Activated CD4-positive, alpha-beta memory T cell treated with anti-CD3 and anti-CD28 coated beads, Interleukin-2, amount 10 ng/mL, durations not matched to agents 7 days and 5 days (primary cell): ENCODE measurements at regions not wholly inside any gene's neighbourhood (a gene's known extent, or its start where the extent isn't known, plus 50 kb on each side); places are given as distances from the start of the nearest gene placed in this dataset.
A peak's percentile ranks its signal among the peaks of the same experiment; 100 is the strongest.

Source experiments
- CTCF ChIA-PET: fragments of 350-600 bp; sonication (Branson Sonifier 250); formaldehyde crosslinking; loops from one replicate; lab custom pipeline; 2021; ENCODE audit warnings: antibody characterized with exemption, inconsistent platforms; lab: Charles Lee
- POLR2A ChIA-PET: fragments of 350-600 bp; sonication (Branson Sonifier 250); formaldehyde crosslinking; loops from one replicate; lab custom pipeline; 2021; ENCODE audit warnings: antibody characterized with exemption; lab: Charles Lee
- DNase-seq: peaks from one replicate; pipeline ENCODE4 v3.0.0-alpha.2; 2020
- H3K27ac Mint-ChIP-seq: one replicate; pipeline ENCODE4 v1.8.0; 2021; ENCODE audit warnings: mild to moderate bottlenecking, mixed read lengths
- H3K27me3 Mint-ChIP-seq: one replicate; pipeline ENCODE4 v1.8.0; 2021; ENCODE audit warnings: mixed read lengths
- H3K36me3 Mint-ChIP-seq: one replicate; pipeline ENCODE4 v1.8.0; 2021; ENCODE audit warnings: low read depth, mixed read lengths
- H3K4me1 Mint-ChIP-seq: one replicate; pipeline ENCODE4 v1.8.0; 2021; ENCODE audit warnings: mixed read lengths
- H3K4me3 Mint-ChIP-seq: one replicate; pipeline ENCODE4 v1.8.0; 2021; ENCODE audit warnings: mild to moderate bottlenecking, mixed read lengths
- H3K9me3 Mint-ChIP-seq: one replicate; pipeline ENCODE4 v1.8.0; 2021; ENCODE audit warnings: mixed read lengths

DNA sequence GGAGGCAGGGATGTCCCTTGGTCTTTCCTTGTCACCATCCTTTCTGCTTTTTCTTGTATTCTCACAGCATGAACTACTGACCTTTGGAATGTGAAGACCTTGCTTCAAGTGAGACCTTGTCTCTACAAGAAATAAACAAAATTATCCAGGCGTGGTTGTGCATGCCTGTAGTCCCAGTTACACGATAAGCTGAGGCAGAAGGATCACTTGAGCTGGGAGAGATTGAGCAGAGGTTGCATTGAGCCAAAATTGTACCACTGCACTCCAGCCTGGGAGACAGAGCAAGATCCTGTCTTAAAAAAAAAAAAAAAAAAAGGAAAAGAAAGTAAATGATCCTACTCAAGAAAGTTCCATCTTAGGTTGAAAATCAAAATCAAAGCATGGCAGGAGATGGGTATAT is 173.7 kb downstream of the IRS1 start:
- H3K27ac Mint-ChIP-seq: no peak overlapping the region
- H3K36me3 Mint-ChIP-seq: no peaks in the 10 kb centered on the region
- H3K4me3 Mint-ChIP-seq: no peak overlapping the region
- no peaks in the 10 kb centered on the region for H3K4me1 Mint-ChIP-seq
- no peaks in the 10 kb centered on the region for H3K27me3 Mint-ChIP-seq
- peaks cover 5% of the 10 kb centered on the region for H3K9me3 Mint-ChIP-seq
- ChIA-PET POLR2A (no interaction called here), CTCF (no interaction called here)
- no peak for DNase-seq

DNA sequence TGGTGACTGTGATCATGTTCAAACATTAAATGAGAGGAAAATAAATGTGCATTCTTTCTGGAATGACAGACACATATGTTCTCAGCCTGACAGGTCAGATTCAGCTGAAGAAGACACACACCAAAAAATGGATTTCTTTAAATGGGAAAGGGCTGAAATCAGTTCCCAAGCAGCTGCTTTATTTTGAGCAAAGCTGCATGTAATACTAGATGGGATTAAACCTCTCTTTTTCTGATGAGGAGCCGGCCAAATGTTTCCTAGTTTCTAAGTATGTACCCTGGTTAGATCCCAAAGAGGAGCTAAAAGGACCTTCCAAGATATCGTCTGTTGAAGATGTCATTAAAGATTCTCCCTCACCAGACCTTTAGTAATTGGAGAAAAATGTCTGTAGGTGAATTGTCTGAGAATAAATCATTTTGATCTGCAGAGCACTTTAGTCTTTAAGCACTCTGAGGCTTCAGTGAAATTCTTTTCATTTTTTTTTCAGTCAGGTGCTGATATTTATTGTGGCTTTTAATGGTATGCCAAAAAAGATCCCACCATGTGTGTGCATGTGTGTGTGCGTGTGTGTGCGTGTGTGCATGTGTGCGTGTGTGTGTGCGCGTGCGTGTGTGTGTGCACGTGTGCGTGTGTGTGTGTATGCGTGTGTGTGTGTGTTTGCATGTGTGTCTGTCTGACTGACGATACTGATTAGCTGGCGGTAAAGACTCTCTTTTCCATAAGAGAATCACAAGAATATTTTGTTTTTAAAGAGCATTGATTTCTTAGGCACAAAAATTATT is 175.8 kb downstream of the IRS1 start:
- CTCF ChIA-PET: no interaction called here
- no peak for DNase-seq
- H3K27ac Mint-ChIP-seq: no peak overlapping the region
- H3K36me3 Mint-ChIP-seq: no peaks in the 10 kb centered on the region
- no peaks in the 10 kb centered on the region for H3K27me3 Mint-ChIP-seq
- peaks cover 2% of the 10 kb centered on the region for H3K9me3 Mint-ChIP-seq
- no peaks in the 10 kb centered on the region for H3K4me1 Mint-ChIP-seq
- H3K4me3 Mint-ChIP-seq: no peak overlapping the region
- POLR2A ChIA-PET: no interaction called here

DNA sequence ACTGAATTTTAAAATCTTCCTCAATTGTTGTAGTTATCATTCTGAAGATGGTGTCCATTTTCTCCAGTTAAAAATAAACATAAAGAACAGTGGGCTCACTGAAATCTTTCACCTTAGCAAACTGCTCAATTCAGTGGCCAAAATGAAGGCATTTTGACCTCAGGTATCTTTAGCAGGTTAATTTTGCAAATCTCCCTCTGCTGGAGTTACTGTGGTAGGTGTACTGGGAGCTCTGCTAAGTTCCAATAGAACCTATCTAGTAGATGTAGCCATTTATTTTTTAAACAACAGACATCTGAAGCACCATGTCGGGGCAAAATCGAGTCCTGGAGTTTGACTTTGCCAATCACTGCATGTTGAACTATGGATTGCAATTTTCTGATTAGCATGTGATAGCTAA is 177.1 kb downstream of the IRS1 start:
- Mint-ChIP-seq H3K4me3 (no peak overlapping the region), H3K27me3 (no peaks in the 10 kb centered on the region), H3K4me1 (no peaks in the 10 kb centered on the region), H3K36me3 (no peaks in the 10 kb centered on the region), H3K27ac (no peak overlapping the region), H3K9me3 (peaks cover 2% of the 10 kb centered on the region)
- no peak for DNase-seq
- ChIA-PET CTCF (no interaction called here), POLR2A (no interaction called here)

DNA sequence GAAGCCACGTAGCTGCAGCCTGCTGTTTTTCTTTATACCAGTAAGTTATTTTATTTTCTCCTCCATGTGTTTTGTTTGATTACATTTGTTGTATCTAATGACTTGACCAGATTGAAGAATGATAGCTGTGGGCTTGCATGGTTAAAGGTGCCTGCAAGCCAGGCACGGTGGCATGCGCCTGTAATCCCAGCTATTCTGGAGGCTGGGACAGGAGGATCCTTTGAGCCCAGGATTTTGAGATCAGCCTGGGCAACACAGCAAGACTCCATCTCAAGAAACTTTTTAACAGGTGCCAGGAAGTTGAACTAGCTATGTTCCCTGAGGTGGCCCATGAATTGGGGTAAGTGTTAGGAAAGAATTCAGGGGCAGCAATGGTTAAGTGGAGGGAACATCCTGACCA is 179.4 kb downstream of the IRS1 start:
- peaks cover under 1% of the 10 kb centered on the region for H3K9me3 Mint-ChIP-seq
- H3K27me3 Mint-ChIP-seq: peaks cover 2% of the 10 kb centered on the region
- H3K4me3 Mint-ChIP-seq: no peak overlapping the region
- POLR2A ChIA-PET: no interaction called here
- no peaks in the 10 kb centered on the region for H3K36me3 Mint-ChIP-seq
- DNase-seq: no peak
- CTCF ChIA-PET: no interaction called here
- no peaks in the 10 kb centered on the region for H3K4me1 Mint-ChIP-seq
- H3K27ac Mint-ChIP-seq: no peak overlapping the region

DNA sequence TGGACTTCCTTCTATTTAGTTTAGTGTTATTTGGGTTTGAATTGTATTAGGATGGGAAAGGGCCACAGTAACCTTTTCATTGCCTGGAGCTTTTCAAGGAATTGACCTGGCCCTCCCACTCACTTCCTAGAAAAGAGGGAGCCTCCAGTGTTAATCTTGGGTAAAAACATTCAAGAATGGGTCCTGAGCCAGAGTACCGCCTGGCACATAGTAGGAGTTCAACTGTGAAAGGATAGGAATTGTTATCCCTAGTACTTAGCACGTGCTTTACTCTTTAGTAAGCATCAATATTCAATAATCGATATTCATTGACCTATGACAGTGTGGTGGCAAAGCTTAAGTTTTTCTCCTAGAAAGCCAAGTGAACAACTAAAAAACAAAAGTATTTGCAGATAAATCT is 179.9 kb downstream of the IRS1 start:
- Mint-ChIP-seq H3K27me3 (peaks cover 2% of the 10 kb centered on the region), H3K4me3 (no peak overlapping the region), H3K36me3 (no peaks in the 10 kb centered on the region), H3K9me3 (no peaks in the 10 kb centered on the region), H3K4me1 (no peaks in the 10 kb centered on the region), H3K27ac (no peak overlapping the region)
- ChIA-PET POLR2A (no interaction called here), CTCF (no interaction called here)
- no peak for DNase-seq

DNA sequence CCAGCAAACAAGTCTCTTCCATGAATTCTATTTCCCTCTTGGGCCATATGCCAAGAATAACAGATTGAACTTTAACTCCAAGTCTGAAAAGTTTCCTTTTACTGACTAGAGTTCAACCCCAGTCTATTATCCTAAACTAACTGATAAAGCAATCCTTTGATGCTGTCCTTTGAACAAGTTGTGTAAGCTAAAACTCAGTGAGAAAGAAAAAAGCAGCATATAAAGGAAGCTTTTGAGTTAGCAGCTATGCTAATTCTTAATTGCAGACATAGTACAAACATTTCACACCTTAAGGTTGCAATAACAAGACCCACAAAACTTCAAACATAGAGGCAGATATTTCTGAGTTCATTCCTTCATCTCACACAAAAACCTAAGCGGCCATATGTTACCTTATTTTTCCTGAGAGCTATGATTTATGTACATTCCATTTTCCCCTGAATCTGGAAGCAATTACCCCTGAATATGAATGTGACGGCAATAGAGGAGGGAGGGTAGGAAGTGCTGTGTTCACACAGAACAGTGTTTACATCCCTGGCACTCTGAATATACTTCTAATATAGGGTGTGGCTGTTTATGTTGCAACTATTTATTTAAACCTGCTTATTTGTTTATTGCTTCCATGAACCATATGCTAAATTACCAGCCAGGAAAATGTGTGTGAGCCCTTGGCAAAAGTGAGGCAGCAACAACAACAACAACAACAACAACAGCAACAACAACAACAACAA is 180.6 kb downstream of the IRS1 start:
- ChIA-PET CTCF (no interaction called here), POLR2A (no interaction called here)
- no peaks in the 10 kb centered on the region for H3K4me1 Mint-ChIP-seq
- no peaks in the 10 kb centered on the region for H3K36me3 Mint-ChIP-seq
- no peak overlapping the region for H3K27ac Mint-ChIP-seq
- DNase-seq: no peak
- H3K27me3 Mint-ChIP-seq: peaks cover 2% of the 10 kb centered on the region
- H3K4me3 Mint-ChIP-seq: no peak overlapping the region
- no peaks in the 10 kb centered on the region for H3K9me3 Mint-ChIP-seq

DNA sequence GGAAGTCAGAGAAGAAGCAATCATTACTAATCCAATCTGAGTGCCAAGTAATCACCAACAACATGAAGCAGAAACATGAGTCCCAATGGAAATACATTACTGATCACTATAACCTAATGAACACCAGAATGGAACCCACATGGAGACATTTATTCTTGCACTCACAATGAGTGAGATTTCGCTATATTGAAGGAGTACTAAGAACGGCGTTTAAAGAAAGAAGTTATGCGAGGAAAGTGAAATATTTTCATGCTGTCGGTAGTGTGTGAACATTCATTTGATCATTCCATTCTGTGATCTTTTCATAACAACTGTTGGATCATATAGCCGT is 181.1 kb downstream of the IRS1 start:
- DNase-seq: no peak
- ChIA-PET CTCF (interaction anchor here (1.2 kb wide), 1 partner anchor 87 kb away, joined by 4 read pairs; no protein-coding TSS in a partner anchor), POLR2A (no interaction called here)
- no peak overlapping the region for H3K4me3 Mint-ChIP-seq
- H3K36me3 Mint-ChIP-seq: no peaks in the 10 kb centered on the region
- no peaks in the 10 kb centered on the region for H3K4me1 Mint-ChIP-seq
- no peak overlapping the region for H3K27ac Mint-ChIP-seq
- H3K9me3 Mint-ChIP-seq: no peaks in the 10 kb centered on the region
- H3K27me3 Mint-ChIP-seq: peaks cover 2% of the 10 kb centered on the region

DNA sequence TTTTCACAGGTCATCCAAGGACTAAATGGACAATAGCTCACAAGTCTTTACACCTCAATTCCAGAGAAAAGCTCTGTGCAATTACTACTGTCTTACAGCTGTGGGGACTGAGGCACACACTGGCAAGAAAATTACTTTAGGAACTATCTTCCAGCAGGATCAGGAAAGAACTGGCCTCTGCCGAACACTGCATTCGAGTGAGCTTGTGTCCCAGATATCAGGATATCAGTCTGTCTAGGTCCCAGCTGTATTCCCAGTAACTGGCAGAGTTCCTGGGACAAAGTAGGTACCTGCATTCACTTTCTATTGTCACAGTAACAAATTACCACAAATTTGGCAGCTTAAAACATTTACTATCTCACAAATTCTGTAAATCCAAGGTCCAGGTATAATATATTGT is 183.7 kb downstream of the IRS1 start:
- ChIA-PET POLR2A (no interaction called here), CTCF (no interaction called here)
- Mint-ChIP-seq H3K4me1 (no peaks in the 10 kb centered on the region), H3K4me3 (no peak overlapping the region), H3K27me3 (peaks cover 2% of the 10 kb centered on the region), H3K9me3 (no peaks in the 10 kb centered on the region), H3K27ac (no peak overlapping the region), H3K36me3 (no peaks in the 10 kb centered on the region)
- DNase-seq: no peak

DNA sequence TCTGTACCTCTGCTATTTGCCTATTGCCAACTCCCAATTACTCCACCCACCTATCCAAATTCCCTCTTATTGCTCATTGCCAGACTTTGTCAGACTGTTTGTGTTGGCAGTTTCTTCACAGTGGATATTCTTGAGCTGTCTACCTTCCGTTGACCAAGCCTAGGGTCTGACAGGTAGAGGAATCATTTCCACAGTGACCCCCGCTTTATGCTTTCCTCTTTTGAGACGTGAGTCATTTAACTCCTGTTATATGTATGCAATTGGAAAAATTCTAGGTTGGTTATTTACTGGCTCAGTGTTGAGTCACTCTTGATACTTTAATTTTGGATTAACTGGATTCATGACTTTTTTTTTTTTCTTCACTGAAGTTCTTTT is 187.7 kb downstream of the IRS1 start:
- H3K9me3 Mint-ChIP-seq: peaks cover 16% of the 10 kb centered on the region
- no peak overlapping the region for H3K27ac Mint-ChIP-seq
- POLR2A ChIA-PET: interaction anchor here (1.4 kb wide), 1 partner anchor 40 kb away, joined by 3 read pairs; no protein-coding TSS in a partner anchor
- no peak for DNase-seq
- H3K4me1 Mint-ChIP-seq: peaks cover 22% of the 10 kb centered on the region
- CTCF ChIA-PET: no interaction called here
- peaks cover 19% of the 10 kb centered on the region for H3K36me3 Mint-ChIP-seq
- H3K27me3 Mint-ChIP-seq: peaks cover 1% of the 10 kb centered on the region
- no peak overlapping the region for H3K4me3 Mint-ChIP-seq

DNA sequence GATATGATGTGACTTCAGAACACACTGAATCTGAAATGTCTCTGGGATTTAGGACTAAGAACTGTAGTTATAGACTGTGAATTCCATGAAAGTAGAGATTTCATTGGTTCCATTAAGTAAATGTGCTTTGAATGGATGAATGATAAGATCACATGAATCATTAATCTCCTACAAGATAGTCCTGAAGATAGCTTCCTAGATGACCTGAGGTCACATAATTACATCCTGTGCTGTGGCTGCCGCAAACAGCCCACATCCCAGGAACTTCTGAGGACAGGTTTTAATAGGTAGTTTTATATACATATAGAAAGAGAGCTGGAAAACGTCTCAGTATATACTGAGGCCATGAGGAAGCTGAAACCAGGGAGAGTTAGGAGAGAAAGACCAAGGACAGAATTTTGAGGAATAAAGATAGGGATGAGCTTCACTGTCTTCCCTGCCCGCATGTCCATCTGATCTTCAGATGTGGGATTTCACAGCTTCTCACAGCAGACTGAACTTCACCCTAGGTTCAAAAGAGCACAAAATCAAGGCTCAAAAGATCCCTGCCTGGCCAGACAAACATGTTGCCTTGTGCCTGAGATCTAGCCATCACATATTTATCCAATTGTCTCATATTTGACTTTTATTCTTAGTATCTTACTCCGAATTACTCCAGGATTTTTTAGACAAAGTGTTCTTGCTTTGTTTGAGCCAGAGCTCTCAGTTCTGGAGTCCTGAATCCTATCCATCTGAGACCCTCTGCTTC is 188.2 kb downstream of the IRS1 start:
- CTCF ChIA-PET: no interaction called here
- peaks cover 22% of the 10 kb centered on the region for H3K4me1 Mint-ChIP-seq
- POLR2A ChIA-PET: interaction anchor here (0.6 to 1.4 kb wide), 2 partner anchors 40 to 69 kb away, joined by 3 read pairs; no protein-coding TSS in a partner anchor

DNA sequence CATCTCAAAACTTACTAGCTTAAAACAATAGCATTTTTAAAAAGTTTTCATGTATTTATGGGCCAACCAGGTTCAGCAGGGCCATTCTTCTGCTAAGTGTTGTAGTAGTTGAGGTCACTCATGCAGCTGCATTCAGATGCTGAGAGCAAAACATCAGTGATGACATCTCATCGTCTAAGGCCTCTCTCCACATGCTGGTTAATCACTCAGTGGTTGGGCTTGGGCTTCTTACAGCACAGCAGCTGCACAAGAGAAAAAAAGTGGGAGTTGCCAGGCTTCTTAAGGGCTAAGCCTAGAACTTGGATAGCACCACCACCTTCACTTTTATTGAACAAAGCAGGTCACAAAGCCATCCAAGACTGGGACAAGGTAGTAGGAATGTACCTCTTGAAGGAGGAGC is 190.3 kb downstream of the IRS1 start:
- Mint-ChIP-seq H3K27me3 (no peaks in the 10 kb centered on the region), H3K4me1 (peaks cover 22% of the 10 kb centered on the region), H3K9me3 (peaks cover 19% of the 10 kb centered on the region), H3K4me3 (no peak overlapping the region), H3K27ac (no peak overlapping the region), H3K36me3 (peaks cover 22% of the 10 kb centered on the region)
- ChIA-PET CTCF (no interaction called here), POLR2A (interaction anchor here (0.8 kb wide), 1 partner anchor 41 kb away, joined by 3 read pairs; no protein-coding TSS in a partner anchor)
- no peak for DNase-seq

More for the DNA sequence above, 188.2 kb downstream of the IRS1 start:
- Mint-ChIP-seq H3K27me3 (no peaks in the 10 kb centered on the region), H3K4me3 (no peak overlapping the region), H3K9me3 (peaks cover 16% of the 10 kb centered on the region), H3K27ac (no peak overlapping the region), H3K36me3 (peaks cover 22% of the 10 kb centered on the region)
- no peak for DNase-seq

DNA sequence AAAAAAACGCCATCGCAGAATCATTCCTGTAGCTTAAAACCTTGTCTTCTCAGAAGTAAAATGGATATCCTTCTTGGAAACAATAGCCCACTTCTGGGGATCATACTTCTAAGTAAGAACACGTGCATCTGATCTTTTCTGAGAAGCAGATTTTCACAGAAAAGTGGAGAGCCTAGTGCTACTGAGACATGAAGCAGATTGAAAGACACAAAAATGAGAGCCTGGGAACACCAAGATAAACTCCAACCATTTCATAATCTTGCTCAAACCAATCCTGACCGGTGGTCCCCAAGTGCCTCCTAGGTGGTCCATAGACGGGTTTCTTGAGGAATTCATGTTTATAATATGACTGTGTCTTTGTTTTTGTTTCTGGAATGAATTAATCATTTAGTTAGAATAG is 191.2 kb downstream of the IRS1 start:
- Mint-ChIP-seq H3K27ac (peak overlapping the region; percentile 47), H3K4me3 (no peak overlapping the region)
- POLR2A ChIA-PET: no interaction called here

DNA sequence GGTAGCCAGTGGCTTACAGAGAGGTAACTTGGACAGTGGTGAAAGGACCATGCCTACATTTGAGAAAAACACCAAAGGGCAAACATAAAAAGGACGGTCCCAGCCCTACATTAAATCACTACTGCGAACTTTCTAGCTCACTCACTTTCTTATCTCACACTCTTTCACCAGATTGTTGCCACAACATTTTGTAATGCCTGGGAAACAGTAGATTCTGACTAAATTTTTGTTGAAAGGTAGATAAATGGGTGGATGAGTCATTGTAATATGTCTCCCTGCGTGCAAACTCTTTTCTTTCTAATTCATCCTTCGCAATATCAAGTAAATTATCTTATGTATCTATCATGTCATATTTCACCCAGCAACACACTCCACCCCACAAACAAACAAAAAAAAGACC is 192.2 kb downstream of the IRS1 start:
- peaks cover 22% of the 10 kb centered on the region for H3K36me3 Mint-ChIP-seq
- DNase-seq: no peak
- H3K4me1 Mint-ChIP-seq: peaks cover 22% of the 10 kb centered on the region
- H3K27ac Mint-ChIP-seq: no peak overlapping the region
- POLR2A ChIA-PET: no interaction called here
- H3K9me3 Mint-ChIP-seq: peaks cover 19% of the 10 kb centered on the region
- CTCF ChIA-PET: no interaction called here
- no peaks in the 10 kb centered on the region for H3K27me3 Mint-ChIP-seq
- no peak overlapping the region for H3K4me3 Mint-ChIP-seq

More for the DNA sequence above, 191.2 kb downstream of the IRS1 start:
- DNase-seq: no peak
- Mint-ChIP-seq H3K27me3 (no peaks in the 10 kb centered on the region), H3K9me3 (peaks cover 19% of the 10 kb centered on the region), H3K36me3 (peaks cover 22% of the 10 kb centered on the region), H3K4me1 (peaks cover 22% of the 10 kb centered on the region)
- CTCF ChIA-PET: interaction anchor here (0.7 kb wide), 1 partner anchor 32 kb away, joined by 5 read pairs; no protein-coding TSS in a partner anchor
